Pancreas (tissue), 10 donors: ENCODE measurements at regions not wholly inside any gene's neighbourhood (a gene's known extent, or its start where the extent isn't known, plus 50 kb on each side); places are given as distances from the start of the nearest gene placed in this dataset.

ENCODE experiments used
- ATAC-seq, 4 donors: fragments of 200-7000 bp; cut with Tn5 transposase; one replicate each; pipeline versions ENCODE4 v1.8.0 to v1.9.1; 2020; ENCODE audit warnings: mild to moderate bottlenecking in 4 of 4, moderate library complexity in 4 of 4
- DNase-seq, 6 donors: peaks; one replicate each; pipeline ENCODE4 v3.0.0-alpha.2; 2020
- FAIRE-seq: peaks from 2 replicates; lab custom pipeline; 2012; peaks lifted over from hg19 to GRCh38; lab: Jason Lieb, UNC
- H3K27ac ChIP-seq, 4 donors: fragments of 200-600 bp; sonication (generic); 1 replicate in 3 of 4; 2 replicates in 1 of 4; pipeline versions ENCODE4 v1.5.0 to v1.8.0; 2020
- H3K27me3 ChIP-seq, 4 donors: fragments of 200-600 bp; one replicate each; pipeline ENCODE4 v1.8.0; 2021
- H3K36me3 ChIP-seq, 3 donors: fragments of 200-600 bp; sonication (generic) in 1 of 3; one replicate each; pipeline versions ENCODE4 v1.5.0 to v1.8.0; 2020 to 2021
- H3K4me1 ChIP-seq, 3 donors: fragments of 200-600 bp; one replicate each; pipeline ENCODE4 v1.8.0; 2021
- H3K4me3 ChIP-seq, 4 donors: fragments of 200-600 bp; sonication (generic) in 2 of 4; one replicate each; pipeline versions ENCODE4 v1.5.0 to v1.8.0; 2020 to 2021
- H3K9me3 ChIP-seq, 4 donors: fragments of 200-600 bp; one replicate each; pipeline ENCODE4 v1.8.0; 2021
- CTCF ChIP-seq, 4 donors: fragments of 200-600 bp; sonication (generic) in 3 of 4; IDR thresholded peaks; one replicate each; pipeline versions ENCODE4 v1.5.0 to v1.8.0; 2021; ENCODE audit warnings: antibody characterized with exemption in 4 of 4
- WGBS, 2 donors: extraction: QIAGEN DNeasy Blood & Tissue Kit; methylation state at CpG; one replicate each; pipeline ENCODE4 v1.1.7; 2013; 5-methylcytosine and 5-hydroxymethylcytosine counted together
- intact Hi-C, 3 donors: fragments of 100-400 bp; cut with DNase I; formaldehyde crosslinking; loops; one replicate each; pipeline versions ENCODE4 v1.11.1 to v1.14.2; 2022
- donor health status: healthy with polysubstance abuse.
- donor health status: DM: no; HTN: no; CAD: no; lungs with moderate emphysema.
- donor health status: DM: no; HTN: no; CAD: no.
- donor health status: control.
- donor health status: control.
- donor health status: Bipolar disorder and iron deficiency.
- donor health status: DM: yes; HTN: yes; CAD: no.
- donor health status: DM: no; HTN: no; CAD: no.
- donor health status: DM: no; HTN: no; CAD: no.
- donor health status: DM: yes; HTN: yes; CAD: no.

- 51 to 60% methylated on average over 8 of the region's 8 CpGs for WGBS, 2 donors
- TF ChIP-seq CTCF (IDR thresholded peaks at IDR 0.05): no peak
- Histone ChIP-seq H3K36me3 (no peaks in the 10 kb centered on the region), H3K4me3 (no peak overlapping the region), H3K27me3 (no peaks in the 10 kb centered on the region), H3K4me1 (no peaks in the 10 kb centered on the region), H3K27ac (no peak overlapping the region), H3K9me3 (no peaks in the 10 kb centered on the region)
- intact Hi-C loops: no loop called here
- FAIRE-seq (no peak), DNase-seq (no peak), ATAC-seq (peak in 2 of 4 donors; percentile 70 to 74)
Observed at GRCh38 chr12:111170543-111170942, 198.4 kb downstream of the PHETA1 start.

- no peak for TF ChIP-seq CTCF (IDR thresholded peaks at IDR 0.05)
- no peaks in the 10 kb centered on the region for H3K27me3 ChIP-seq
- H3K4me3 ChIP-seq: no peak overlapping the region
- no peak overlapping the region for H3K27ac ChIP-seq
- intact Hi-C loops: no loop called here
- no peaks in the 10 kb centered on the region for H3K4me1 ChIP-seq
- H3K36me3 ChIP-seq: no peaks in the 10 kb centered on the region
- FAIRE-seq (no peak), DNase-seq (no peak), ATAC-seq (no peak)
- WGBS, 2 donors: 64 to 65% methylated on average over 13 of the region's 13 CpGs
- no peaks in the 10 kb centered on the region for H3K9me3 ChIP-seq
Observed at GRCh38 chr12:111169456-111169855, 199.4 kb downstream of the PHETA1 start.

GRCh38 chr12:111169032-111169431 lies 199.9 kb downstream of the PHETA1 start:
- TF ChIP-seq CTCF (IDR thresholded peaks at IDR 0.05): no peak
- intact Hi-C loops: no loop called here
- no peaks in the 10 kb centered on the region for H3K36me3 ChIP-seq
- no peak for ATAC-seq
- no peak overlapping the region for H3K4me3 ChIP-seq
- no peaks in the 10 kb centered on the region for H3K4me1 ChIP-seq
- H3K9me3 ChIP-seq: no peaks in the 10 kb centered on the region
- FAIRE-seq: no peak
- H3K27ac ChIP-seq: no peak overlapping the region
- DNase-seq: no peak
- no peaks in the 10 kb centered on the region for H3K27me3 ChIP-seq
- 78 to 81% methylated on average over 8 of the region's 8 CpGs for WGBS, 2 donors

GRCh38 chr12:111168009-111168900 lies 200.6 kb downstream of the PHETA1 start:
- Histone ChIP-seq H3K9me3 (no peaks in the 10 kb centered on the region), H3K36me3 (no peaks in the 10 kb centered on the region), H3K27me3 (no peaks in the 10 kb centered on the region), H3K4me3 (no peak overlapping the region), H3K27ac (no peak overlapping the region), H3K4me1 (no peaks in the 10 kb centered on the region)
- DNase-seq (no peak), FAIRE-seq (no peak), ATAC-seq (no peak)
- intact Hi-C loops: no loop called here
- TF ChIP-seq CTCF (IDR thresholded peaks at IDR 0.05): no peak
- WGBS, 2 donors: 61 to 74% methylated on average over 16 of the region's 16 CpGs
